Natural killer cell treated with Interleukin-12 subunit alpha and Interleukin-12 subunit beta and Interleukin-15 and Interleukin-18, amount 100 ng/mL, for 72 hours (primary cell): ENCODE measurements at regions not wholly inside any gene's neighbourhood (a gene's known extent, or its start where the extent isn't known, plus 50 kb on each side); places are given as distances from the start of the nearest gene placed in this dataset.

Experiments
- ATAC-seq, 2 donors: fragments of 150-1000 bp; cut with Tn5 transposase in 1 of 2; sonication (Bioruptor Pico), chemical (Tn5 transposase) in 1 of 2; 2 replicates each; pipeline ENCODE4 v1.10.0; 2021
- DNase-seq: peaks from one replicate; pipeline ENCODE4 v3.0.0; 2022; ENCODE audit warnings: low spot score
- H3K27ac Mint-ChIP-seq, 2 donors: 1 replicate in 1 of 2; 2 replicates in 1 of 2; pipeline ENCODE4 v1.8.0; 2022; ENCODE audit warnings: mixed read lengths in 2 of 2, mild to moderate bottlenecking in 1 of 2, moderate library complexity in 1 of 2
- H3K27me3 Mint-ChIP-seq, 2 donors: 1 replicate in 1 of 2; 2 replicates in 1 of 2; pipeline ENCODE4 v1.8.0; 2022; ENCODE audit warnings: mixed read lengths in 2 of 2
- H3K36me3 Mint-ChIP-seq: one replicate; pipeline ENCODE4 v1.8.0; 2022; ENCODE audit warnings: mixed read lengths
- H3K4me1 Mint-ChIP-seq, 2 donors: 1 replicate in 1 of 2; 2 replicates in 1 of 2; pipeline ENCODE4 v1.8.0; 2022; ENCODE audit warnings: low read depth in 2 of 2, mixed read lengths in 2 of 2, mild to moderate bottlenecking in 1 of 2
- H3K4me3 Mint-ChIP-seq: one replicate; pipeline ENCODE4 v1.8.0; 2022; ENCODE audit warnings: mixed read lengths
- H3K9me3 Mint-ChIP-seq: 2 replicates; pipeline ENCODE4 v1.8.0; 2022; ENCODE audit warnings: mixed read lengths

DNA sequence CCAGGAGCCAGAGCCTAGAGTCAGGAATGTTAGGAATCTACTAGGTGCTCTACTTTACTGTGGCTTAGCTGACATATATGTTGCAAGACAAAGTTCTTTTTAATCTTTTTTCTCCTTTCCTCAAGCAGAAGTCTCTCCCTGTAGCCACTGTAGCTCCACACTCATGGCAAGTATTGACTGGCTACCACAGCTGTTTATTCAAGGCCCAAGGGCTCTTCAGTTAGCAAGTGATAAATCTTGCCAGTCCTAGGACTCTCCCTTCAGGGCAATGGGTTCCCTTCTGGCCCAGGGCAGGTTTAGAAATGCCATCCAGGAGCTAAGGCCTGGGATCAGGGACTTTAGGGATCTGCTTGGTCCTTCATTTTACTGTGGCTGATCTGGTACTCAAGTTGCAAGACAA lies 82.0 kb upstream of the TNFRSF21 start:
- Mint-ChIP-seq H3K27me3 (peaks cover 4 to 27% of the 10 kb centered on the region in 2 donors), H3K4me1 (no peaks in the 10 kb centered on the region), H3K9me3 (peaks cover 13% of the 10 kb centered on the region), H3K36me3 (peaks cover 19% of the 10 kb centered on the region), H3K27ac (no peak overlapping the region), H3K4me3 (no peak overlapping the region)
- ATAC-seq (no peak), DNase-seq (no peak)

DNA sequence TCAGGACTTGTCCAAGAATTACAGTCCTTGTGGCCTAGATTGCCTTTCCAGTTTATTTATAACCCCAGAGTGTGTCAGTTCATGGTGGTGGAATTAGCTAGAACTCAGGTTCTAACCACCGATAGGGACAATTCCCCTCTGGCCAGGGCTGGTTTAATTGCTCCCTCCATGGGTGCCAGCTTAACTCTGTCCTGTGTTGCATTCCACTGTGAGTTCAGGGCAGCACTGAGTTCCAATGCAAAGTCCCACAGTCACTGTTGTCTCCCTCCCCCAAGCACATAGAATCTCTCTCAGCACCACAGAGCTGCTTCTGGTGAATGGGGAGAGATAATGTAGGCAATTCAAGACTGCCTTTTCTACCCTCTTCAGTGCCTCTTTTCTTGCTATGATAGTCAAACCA lies 82.5 kb upstream of the TNFRSF21 start:
- no peak for ATAC-seq
- peaks cover 9% of the 10 kb centered on the region for H3K9me3 Mint-ChIP-seq
- H3K4me3 Mint-ChIP-seq = no peak overlapping the region
- peaks cover 4 to 23% of the 10 kb centered on the region in 2 donors for H3K27me3 Mint-ChIP-seq
- no peaks in the 10 kb centered on the region for H3K4me1 Mint-ChIP-seq
- DNase-seq = no peak
- no peak overlapping the region for H3K27ac Mint-ChIP-seq
- H3K36me3 Mint-ChIP-seq = peaks cover 13% of the 10 kb centered on the region

DNA sequence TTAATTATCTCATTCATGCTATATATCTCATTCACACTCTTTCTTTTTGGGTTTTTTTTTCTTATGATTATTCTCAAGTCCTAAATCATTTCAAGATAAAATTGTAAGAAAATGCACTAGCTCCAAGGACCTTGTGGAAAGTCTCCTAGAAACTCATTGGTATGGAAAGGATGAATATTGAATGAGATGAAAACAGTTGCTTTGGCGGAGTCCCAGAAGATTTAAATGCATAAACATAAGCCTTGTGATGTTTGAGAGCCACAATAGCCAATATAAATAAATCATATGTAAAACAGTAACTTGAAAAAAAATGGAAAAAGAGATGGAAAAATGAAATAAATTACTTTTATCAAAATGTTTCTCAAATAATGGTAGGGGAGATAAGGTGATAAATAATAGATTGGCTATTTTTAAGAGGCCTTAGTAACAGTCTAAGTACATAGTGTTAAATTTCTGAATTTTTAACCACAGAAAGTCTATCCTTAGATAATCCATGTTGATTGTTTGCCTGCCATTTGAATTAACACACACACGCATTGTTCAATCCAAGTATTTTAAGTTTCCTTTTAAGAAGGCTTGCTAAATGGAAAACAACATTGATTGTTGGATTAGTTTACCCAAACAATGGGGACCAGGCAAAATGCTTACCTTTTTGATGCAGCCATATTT lies 81.1 kb upstream of the CD2AP start:
- Mint-ChIP-seq H3K9me3 (no peaks in the 10 kb centered on the region), H3K27ac (no peak overlapping the region), H3K36me3 (no peaks in the 10 kb centered on the region), H3K27me3 (peaks cover 2 to 8% of the 10 kb centered on the region in 2 donors), H3K4me3 (no peak overlapping the region), H3K4me1 (no peaks in the 10 kb centered on the region)
- ATAC-seq = no peak
- DNase-seq = no peak

DNA sequence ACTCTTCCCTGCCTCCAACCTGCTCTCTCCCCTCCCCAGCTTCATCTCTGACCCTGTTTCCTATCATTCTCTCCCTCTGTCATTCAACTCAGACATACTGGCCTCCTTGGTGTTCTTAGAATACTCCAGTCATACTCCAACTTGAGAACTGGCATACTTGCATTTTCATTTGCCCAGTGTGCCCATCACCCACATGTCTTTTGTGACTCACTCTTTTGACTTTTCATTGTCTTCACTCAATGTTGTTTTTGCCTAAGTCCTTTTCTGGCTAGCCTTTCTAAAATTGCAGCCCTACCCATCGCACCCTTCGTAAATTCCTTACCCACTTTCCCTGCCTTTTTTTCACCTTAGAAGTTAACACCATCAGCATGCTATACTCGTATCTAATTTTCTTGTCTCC lies 77.0 kb upstream of the CD2AP start:
- no peak overlapping the region for H3K4me3 Mint-ChIP-seq
- no peaks in the 10 kb centered on the region for H3K4me1 Mint-ChIP-seq
- DNase-seq = no peak
- H3K9me3 Mint-ChIP-seq = no peaks in the 10 kb centered on the region
- peaks cover 0 to 2% of the 10 kb centered on the region in 2 donors for H3K27me3 Mint-ChIP-seq
- ATAC-seq = no peak
- no peaks in the 10 kb centered on the region for H3K36me3 Mint-ChIP-seq
- no peak overlapping the region for H3K27ac Mint-ChIP-seq

DNA sequence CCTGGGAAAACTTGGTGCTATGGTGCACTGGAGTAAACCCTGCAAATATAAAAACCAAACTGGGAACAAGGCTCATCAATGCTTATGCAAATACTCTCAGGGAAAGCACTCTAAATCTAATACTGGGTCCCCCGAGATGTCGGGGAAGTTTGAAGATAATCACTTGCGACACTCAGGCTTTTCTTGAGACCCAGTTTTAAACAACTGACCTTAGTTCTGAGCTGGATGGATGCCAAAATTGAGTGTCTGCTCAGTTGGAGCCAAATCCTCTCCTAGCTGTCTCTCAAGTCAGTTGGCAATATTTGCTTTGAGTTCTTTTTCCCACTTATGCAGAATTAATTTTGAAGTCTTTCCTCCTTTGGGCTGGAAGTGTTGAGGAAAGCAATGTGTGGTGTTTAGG lies 75.5 kb upstream of the CD2AP start:
- Mint-ChIP-seq H3K36me3 (no peaks in the 10 kb centered on the region), H3K27ac (no peak overlapping the region), H3K27me3 (peaks cover 0 to 2% of the 10 kb centered on the region in 2 donors), H3K4me1 (no peaks in the 10 kb centered on the region), H3K4me3 (no peak overlapping the region), H3K9me3 (no peaks in the 10 kb centered on the region)
- ATAC-seq (no peak), DNase-seq (no peak)

DNA sequence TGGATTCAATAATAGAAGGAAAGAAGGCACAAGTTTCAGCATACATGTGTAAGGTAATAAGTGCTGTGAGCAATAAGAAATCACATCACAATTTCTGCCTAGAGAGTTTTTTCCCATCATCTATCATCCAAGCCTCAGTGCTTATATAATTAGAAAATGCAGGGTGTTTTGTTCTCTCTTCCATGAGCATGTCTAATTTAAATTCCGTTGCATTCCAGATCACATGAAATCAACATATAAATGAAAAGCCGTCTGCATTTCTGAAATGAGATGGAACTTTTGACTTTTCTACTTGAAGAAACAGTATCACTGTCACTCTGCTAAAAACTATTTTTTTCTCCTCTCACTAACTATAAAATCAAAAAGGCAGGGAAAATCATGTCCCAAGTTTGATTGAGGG lies 74.5 kb upstream of the CD2AP start:
- no peaks in the 10 kb centered on the region for H3K9me3 Mint-ChIP-seq
- peaks cover 0 to 2% of the 10 kb centered on the region in 2 donors for H3K27me3 Mint-ChIP-seq
- no peak overlapping the region for H3K27ac Mint-ChIP-seq
- H3K36me3 Mint-ChIP-seq = no peaks in the 10 kb centered on the region
- no peak overlapping the region for H3K4me3 Mint-ChIP-seq
- DNase-seq (no peak), ATAC-seq (no peak)
- no peaks in the 10 kb centered on the region for H3K4me1 Mint-ChIP-seq

DNA sequence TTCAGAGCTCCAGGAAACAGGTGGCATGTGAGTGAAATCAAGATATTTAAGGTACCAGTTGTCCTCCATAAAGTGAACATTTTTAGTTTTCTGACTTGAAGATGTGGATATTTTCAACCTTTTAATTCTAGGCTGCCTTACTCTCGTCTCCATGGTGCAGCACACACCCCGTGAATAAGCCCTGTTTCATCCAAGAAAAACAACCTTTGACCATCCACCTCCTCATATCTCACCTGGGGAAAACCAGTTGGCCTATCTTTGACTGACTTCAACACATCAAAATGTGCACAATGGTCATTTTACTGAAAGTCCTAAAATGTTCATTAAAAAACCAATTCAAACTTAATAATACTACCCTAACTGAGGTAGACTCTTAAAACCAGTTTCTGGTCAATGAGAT lies 73.8 kb upstream of the CD2AP start:
- no peak for ATAC-seq
- Mint-ChIP-seq H3K27ac (no peak overlapping the region), H3K4me1 (no peaks in the 10 kb centered on the region), H3K9me3 (no peaks in the 10 kb centered on the region), H3K27me3 (peaks cover 0 to 2% of the 10 kb centered on the region in 2 donors), H3K4me3 (no peak overlapping the region), H3K36me3 (no peaks in the 10 kb centered on the region)
- no peak for DNase-seq

DNA sequence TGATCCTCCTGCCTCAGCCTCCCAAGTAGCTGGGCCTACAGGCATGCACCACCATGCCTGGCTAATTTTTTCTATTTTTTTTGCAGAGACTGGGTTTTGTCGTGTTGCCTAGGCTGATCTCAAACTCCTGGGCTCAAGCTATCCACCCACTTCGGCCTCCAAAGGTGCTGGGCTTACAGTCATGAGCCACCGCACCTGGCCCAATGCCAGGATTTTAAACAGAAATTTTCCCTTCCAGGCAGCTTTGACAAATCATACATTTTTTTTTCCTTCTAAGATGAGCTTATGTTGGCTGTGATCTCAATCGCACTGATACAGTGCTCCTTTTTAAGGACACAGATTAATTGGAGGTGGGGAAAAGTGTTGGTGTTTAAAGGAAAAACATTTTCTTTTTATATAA lies 73.2 kb upstream of the CD2AP start:
- no peaks in the 10 kb centered on the region for H3K9me3 Mint-ChIP-seq
- DNase-seq (no peak), ATAC-seq (no peak)
- H3K36me3 Mint-ChIP-seq = no peaks in the 10 kb centered on the region
- no peaks in the 10 kb centered on the region for H3K4me1 Mint-ChIP-seq
- H3K4me3 Mint-ChIP-seq = no peak overlapping the region
- H3K27ac Mint-ChIP-seq = no peak overlapping the region
- no peaks in the 10 kb centered on the region for H3K27me3 Mint-ChIP-seq

DNA sequence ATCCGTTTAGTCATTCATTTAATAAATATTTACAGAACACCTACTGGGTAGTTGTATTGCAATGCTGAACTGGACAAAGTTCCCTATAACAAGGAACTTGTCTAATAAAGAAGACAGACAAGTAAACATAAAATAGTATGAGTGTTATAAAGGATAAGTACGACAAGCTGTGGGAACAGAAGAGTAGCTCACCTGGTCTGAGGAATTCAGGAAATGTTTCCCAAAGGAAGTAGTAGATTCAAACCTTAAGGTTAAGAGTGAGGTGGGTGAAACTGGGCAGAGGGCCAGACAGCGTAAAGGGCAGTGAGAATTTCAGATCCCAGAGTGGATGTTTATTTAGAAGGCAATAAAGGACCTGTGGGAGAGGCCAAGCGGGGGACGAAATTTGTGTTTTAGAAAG lies 72.3 kb upstream of the CD2AP start:
- Mint-ChIP-seq H3K36me3 (no peaks in the 10 kb centered on the region), H3K4me3 (no peak overlapping the region), H3K4me1 (no peaks in the 10 kb centered on the region), H3K27me3 (peaks cover 0 to 2% of the 10 kb centered on the region in 2 donors), H3K9me3 (no peaks in the 10 kb centered on the region), H3K27ac (no peak overlapping the region)
- DNase-seq (no peak), ATAC-seq (no peak)

DNA sequence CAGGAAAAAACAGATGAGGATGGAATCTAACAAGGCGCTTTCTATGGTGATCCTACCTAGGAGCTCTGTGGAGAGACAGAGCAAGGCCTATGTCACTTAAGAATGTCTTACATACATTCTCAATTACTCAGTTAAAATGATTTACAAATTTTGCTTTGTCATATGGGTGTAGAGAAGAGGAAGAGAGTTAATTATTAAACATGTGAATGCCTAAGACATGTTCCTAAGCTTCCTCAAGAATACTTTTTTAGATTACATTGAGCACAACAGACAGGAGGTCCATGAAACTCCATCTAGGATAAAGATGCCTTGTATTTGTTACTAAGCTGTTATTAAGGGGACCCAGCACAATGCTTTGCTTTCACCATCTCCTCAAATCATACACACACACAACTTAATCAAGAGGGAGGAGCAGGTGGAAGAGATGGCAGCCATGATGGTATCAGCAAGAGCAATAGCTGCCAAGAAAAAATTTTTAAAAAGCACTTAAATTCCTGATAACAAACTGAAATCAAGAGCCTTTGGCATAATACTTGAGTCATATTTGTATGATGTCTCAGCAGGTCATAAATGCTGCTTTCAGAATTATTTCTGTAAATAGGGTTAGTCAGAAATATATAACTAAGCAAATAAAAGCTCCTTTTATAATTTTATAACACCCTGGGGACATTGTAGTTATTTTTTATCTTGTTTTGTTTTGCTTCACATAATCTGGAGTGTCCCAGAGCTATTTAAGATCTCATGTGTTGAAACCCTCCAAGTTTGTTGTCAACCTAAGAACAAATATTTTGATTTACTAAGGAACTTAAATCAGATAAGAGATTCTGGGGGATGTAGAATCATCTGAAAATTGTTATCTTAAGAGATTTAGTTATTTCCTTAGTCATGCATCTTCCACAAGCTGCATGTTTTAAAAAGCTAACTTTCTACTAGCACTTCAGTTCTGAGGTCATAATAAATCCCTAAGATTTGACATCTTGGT lies 70.0 kb upstream of the CD2AP start:
- Mint-ChIP-seq H3K27ac (no peak overlapping the region), H3K4me3 (no peak overlapping the region), H3K4me1 (no peaks in the 10 kb centered on the region), H3K27me3 (peaks cover 0 to 7% of the 10 kb centered on the region in 2 donors), H3K36me3 (no peaks in the 10 kb centered on the region), H3K9me3 (no peaks in the 10 kb centered on the region)
- ATAC-seq = no peak
- DNase-seq = no peak

DNA sequence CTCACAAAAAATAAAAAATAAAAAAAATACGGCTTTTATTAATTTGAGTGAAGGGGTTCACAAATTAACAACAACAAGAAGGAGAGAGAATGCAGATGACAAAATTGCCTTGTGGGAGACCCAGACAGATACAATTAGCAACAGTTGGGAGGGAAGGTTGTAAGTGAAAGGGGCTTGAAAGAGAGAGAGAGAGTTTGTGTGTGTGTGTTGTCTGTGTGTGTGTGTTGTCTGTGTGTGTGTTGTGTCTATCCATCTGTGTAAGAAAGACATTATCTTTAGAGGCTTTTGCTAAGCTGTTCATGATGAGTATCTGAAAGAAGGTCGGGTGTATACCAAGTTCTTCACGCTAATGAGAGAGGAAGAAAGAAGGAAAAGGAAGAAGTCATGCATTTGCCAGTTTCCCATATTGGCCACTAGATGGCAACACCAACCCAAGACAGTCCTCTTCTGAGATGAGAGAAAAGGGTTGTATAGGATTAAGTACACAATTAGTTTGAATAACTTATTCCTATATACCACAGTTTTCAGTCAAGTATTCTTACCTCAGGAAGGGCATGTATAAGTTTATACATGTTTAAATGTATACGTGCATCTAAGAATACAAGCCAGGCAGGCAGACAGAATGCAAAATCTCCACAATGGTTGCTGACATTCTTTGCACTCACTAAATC lies 63.7 kb upstream of the CD2AP start:
- Mint-ChIP-seq H3K27ac (peak overlapping the region; percentile 14 to 63), H3K4me1 (peaks cover 12 to 18% of the 10 kb centered on the region in 2 donors)

DNA sequence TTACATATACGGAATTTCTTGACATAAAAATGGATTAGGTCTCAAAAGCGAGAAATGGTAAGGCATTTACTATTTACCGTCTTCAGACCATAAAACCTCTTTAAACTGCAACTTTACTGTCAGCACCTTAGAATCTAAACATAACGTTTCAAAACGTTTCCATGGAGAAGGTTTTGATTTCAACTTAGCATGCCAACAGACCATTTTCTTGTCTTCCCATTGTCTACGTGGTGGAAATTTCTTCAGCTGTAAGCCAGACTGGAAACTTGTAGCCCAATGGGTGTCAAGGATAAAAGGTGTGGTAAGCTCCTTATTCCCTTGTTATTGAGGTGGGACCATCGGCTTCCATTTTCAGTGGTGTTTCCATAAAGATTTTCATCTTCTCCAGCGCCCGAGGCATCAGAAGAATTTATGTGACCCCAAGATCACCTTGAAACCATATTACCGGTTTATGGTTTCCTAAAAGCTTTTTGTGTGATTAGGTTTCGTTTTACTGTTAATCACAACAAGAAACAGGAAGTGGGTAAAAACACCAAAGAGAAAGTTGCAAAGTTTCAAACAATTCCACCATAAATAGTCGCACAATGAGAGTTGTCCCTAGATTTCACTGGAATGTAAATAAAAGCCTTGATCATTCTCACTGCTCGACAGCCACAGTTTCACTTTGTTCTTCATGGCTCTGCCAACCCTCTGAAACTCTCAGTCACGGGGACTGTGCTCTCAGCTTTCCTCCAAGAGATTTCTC lies 63.0 kb upstream of the CD2AP start:
- H3K4me3 Mint-ChIP-seq = peak overlapping the region; percentile 62
- H3K27ac Mint-ChIP-seq = peak overlapping the region; percentile 14 to 63
- DNase-seq (no peak), ATAC-seq (peak in 1 of 2 donors; percentile 49)
- H3K4me1 Mint-ChIP-seq = peaks cover 12 to 18% of the 10 kb centered on the region in 2 donors
- no peaks in the 10 kb centered on the region for H3K9me3 Mint-ChIP-seq
- H3K36me3 Mint-ChIP-seq = no peaks in the 10 kb centered on the region
- H3K27me3 Mint-ChIP-seq = peaks cover 3 to 7% of the 10 kb centered on the region in 2 donors

More for the DNA sequence above, 63.7 kb upstream of the CD2AP start:
- no peaks in the 10 kb centered on the region for H3K9me3 Mint-ChIP-seq
- ATAC-seq = peak; percentile 73 to 79
- H3K36me3 Mint-ChIP-seq = no peaks in the 10 kb centered on the region
- peak overlapping the region; percentile 62 for H3K4me3 Mint-ChIP-seq
- peaks cover 3 to 7% of the 10 kb centered on the region in 2 donors for H3K27me3 Mint-ChIP-seq
- DNase-seq = peak; percentile 62
